Gastrocnemius medialis (tissue), 4 donors: ENCODE measurements at regions not wholly inside any gene's neighbourhood (a gene's known extent, or its start where the extent isn't known, plus 50 kb on each side); places are given as distances from the start of the nearest gene placed in this dataset.
"Not testable (repeated sequence)": the region's sequence is repeated elsewhere in the genome, so short reads cannot be mapped to it uniquely, and the experiment has no call there.

ENCODE experiments used
- ATAC-seq, 2 donors: fragments of 150-250 bp; one replicate each; pipeline ENCODE4 v1.9.1; 2016
- DNase-seq, 2 donors: peaks; one replicate each; pipeline ENCODE4 v3.0.0-alpha.2; 2019
- H3K27ac ChIP-seq, 4 donors: fragments of 200-600 bp; sonication (generic); 1 replicate in 1 of 4; 2 replicates in 3 of 4; pipeline ENCODE4 v1.5.1; 2016 to 2018; ENCODE audit warnings: mild to moderate bottlenecking in 2 of 4, moderate library complexity in 1 of 4
- H3K27me3 ChIP-seq, 3 donors: fragments of 200-600 bp; sonication (generic) in 2 of 3; 1 replicate in 1 of 3; 2 replicates in 2 of 3; pipeline versions ENCODE4 v1.5.1 to v1.6.0; 2016 to 2019; ENCODE audit warnings: mild to moderate bottlenecking in 1 of 3, moderate library complexity in 1 of 3
- H3K36me3 ChIP-seq, 2 donors: fragments of 200-600 bp; sonication (generic) in 1 of 2; one replicate each; pipeline ENCODE4 v1.5.1; 2017 to 2018
- H3K4me1 ChIP-seq, 2 donors: fragments of 200-600 bp; sonication (generic) in 1 of 2; one replicate each; pipeline ENCODE4 v1.5.1; 2016 to 2017; ENCODE audit warnings: mild to moderate bottlenecking in 2 of 2
- H3K4me3 ChIP-seq, 4 donors: fragments of 200-600 bp; sonication (generic) in 3 of 4; 1 replicate in 1 of 4; 2 replicates in 3 of 4; pipeline ENCODE4 v1.5.1; 2016 to 2019; ENCODE audit warnings: mild to moderate bottlenecking in 2 of 4
- H3K9me3 ChIP-seq, 3 donors: fragments of 200-600 bp; sonication (generic) in 2 of 3; 1 replicate in 1 of 3; 2 replicates in 2 of 3; pipeline ENCODE4 v1.5.1; 2016 to 2019
- POLR2A ChIP-seq, 2 donors: fragments of 450-650 bp; IDR thresholded peaks; one replicate each; pipeline ENCODE4 v1.6.1; 2017; ENCODE audit warnings: antibody characterized with exemption in 2 of 2, mild to moderate bottlenecking in 2 of 2, moderate library complexity in 2 of 2
- in situ Hi-C, 4 donors: fragments of 200-750 bp; cut with MboI; loops; one replicate each; pipeline versions ENCODE4 v1.15.0 to v1.8.0; 2017; ENCODE audit warnings: low sequenced_read_pairs in 4 of 4
- intact Hi-C: fragments of 100-400 bp; cut with DNase I; formaldehyde crosslinking; loops from one replicate; pipeline ENCODE4 v1.15.1; 2023; ENCODE audit warnings: low total_unique reads
- TF ChIP-seq, protein P1 (sequence below), 5 experiments: fragments of 450-650 bp in 3 of 5; fragments of 200-600 bp in 2 of 5; sonication (generic) in 2 of 5; IDR thresholded peaks in 4 of 5; conservative IDR thresholded peaks in 1 of 5; 1 replicate in 4 of 5; 2 replicates in 1 of 5; pipeline ENCODE4 v1.5.1; 2016 to 2019; ENCODE audit warnings: antibody characterized with exemption in 5 of 5, mild to moderate bottlenecking in 3 of 5, moderate library complexity in 3 of 5

DNA sequence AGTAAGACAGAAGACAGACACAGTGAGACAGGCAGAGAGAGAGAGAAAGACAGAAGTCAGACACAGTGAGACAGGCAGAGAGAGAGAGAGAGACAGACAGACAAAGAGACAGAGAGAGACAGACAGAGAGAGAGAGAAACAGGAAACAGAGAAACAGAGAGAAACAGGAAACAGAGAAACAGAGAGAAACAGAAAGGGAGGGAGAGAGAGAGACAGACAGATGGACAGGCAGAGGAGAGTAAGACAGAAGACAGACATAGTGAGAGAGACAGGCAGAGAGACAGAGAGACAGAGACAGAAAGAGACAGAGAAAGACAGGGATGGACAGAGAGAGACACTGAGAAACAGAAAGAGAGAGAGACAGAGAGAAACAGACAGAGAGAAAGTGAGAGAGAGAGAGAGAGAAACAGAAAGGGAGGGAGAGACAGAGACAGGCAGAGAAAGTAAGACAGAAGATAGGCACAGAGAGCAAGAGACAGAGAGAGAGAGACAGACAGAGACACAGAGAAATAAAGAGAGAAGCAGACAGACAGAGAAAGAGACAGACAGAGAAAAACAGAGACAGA lies 109.3 kb upstream of the ANKRD30BL start:
- Histone ChIP-seq H3K4me1 (peaks cover 3 to 7% of the 10 kb centered on the region in 2 donors), H3K4me3 (no peak overlapping the region), H3K27me3 (peaks cover 7 to 16% (median 16%) of the 10 kb centered on the region in 3 donors), H3K9me3 (no peaks in the 10 kb centered on the region), H3K36me3 (no peaks in the 10 kb centered on the region), H3K27ac (no peak overlapping the region)
- intact Hi-C loops, result no loop called here
- DNase-seq (no peak), ATAC-seq (no peak)
- in situ Hi-C loops, result no loop called here
- TF ChIP-seq, protein P1, sequence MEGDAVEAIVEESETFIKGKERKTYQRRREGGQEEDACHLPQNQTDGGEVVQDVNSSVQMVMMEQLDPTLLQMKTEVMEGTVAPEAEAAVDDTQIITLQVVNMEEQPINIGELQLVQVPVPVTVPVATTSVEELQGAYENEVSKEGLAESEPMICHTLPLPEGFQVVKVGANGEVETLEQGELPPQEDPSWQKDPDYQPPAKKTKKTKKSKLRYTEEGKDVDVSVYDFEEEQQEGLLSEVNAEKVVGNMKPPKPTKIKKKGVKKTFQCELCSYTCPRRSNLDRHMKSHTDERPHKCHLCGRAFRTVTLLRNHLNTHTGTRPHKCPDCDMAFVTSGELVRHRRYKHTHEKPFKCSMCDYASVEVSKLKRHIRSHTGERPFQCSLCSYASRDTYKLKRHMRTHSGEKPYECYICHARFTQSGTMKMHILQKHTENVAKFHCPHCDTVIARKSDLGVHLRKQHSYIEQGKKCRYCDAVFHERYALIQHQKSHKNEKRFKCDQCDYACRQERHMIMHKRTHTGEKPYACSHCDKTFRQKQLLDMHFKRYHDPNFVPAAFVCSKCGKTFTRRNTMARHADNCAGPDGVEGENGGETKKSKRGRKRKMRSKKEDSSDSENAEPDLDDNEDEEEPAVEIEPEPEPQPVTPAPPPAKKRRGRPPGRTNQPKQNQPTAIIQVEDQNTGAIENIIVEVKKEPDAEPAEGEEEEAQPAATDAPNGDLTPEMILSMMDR (IDR thresholded peaks at IDR 0.05 in 4 of 5, conservative IDR thresholded peaks at IDR 0.05 in 1 of 5), result no peak
- TF ChIP-seq POLR2A (IDR thresholded peaks at IDR 0.05), result no peak

DNA sequence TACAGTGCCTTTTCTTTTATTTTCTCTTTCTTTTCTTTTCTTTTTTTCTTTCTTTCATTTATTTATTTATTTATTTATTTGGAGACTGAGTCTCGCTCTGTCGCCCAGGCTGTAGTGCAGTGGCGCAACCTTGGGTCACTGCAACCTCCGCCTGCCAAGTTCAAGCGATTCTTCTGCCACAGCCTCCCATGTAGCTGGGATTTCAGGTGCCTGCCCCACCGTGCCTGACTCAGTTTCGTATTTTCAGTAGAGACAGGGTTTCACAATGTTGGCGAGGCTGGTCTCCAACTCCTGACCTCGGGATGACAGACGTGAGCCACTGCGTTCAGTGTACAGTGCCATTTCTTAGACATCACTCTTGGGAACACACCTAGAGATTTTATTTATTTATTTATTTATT lies 110.0 kb upstream of the ANKRD30BL start:
- H3K27ac ChIP-seq, ATAC-seq, H3K4me3 ChIP-seq, H3K36me3 ChIP-seq, H3K4me1 ChIP-seq, DNase-seq, intact Hi-C loops, H3K9me3 ChIP-seq, in situ Hi-C loops: not testable (repeated sequence)
- H3K27me3 ChIP-seq, result peaks cover 7 to 16% (median 16%) of the 10 kb centered on the region in 3 donors

DNA sequence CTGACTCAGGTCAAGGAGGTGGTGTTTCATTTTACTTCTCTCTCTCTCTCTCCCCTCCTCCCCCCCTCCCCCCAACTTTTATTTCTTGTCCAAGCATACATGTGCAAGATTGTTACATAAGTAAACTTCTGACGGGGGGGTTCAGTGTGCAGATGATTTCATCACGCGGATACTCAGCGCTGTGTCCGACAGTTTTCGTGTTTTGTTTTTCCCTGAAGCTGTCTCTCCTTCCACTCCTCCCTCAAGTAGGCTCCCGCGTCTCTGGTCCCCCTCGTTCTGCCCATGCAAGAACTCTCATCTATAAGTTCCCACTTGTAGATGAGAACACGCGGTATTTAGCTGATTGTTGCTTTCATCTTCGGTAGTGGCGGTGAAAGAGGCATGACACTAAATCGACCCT lies 111.0 kb upstream of the ANKRD30BL start:
- DNase-seq (no peak), ATAC-seq (no peak)
- H3K27me3 ChIP-seq, result peaks cover 7 to 10% (median 8%) of the 10 kb centered on the region in 3 donors
- intact Hi-C loops, result no loop called here
- H3K27ac ChIP-seq, result no peak overlapping the region
- TF ChIP-seq POLR2A (IDR thresholded peaks at IDR 0.05), result no peak
- TF ChIP-seq, protein P1 (IDR thresholded peaks at IDR 0.05 in 4 of 5, conservative IDR thresholded peaks at IDR 0.05 in 1 of 5), result no peak
- H3K9me3 ChIP-seq, result no peaks in the 10 kb centered on the region
- no peak overlapping the region for H3K4me3 ChIP-seq
- peaks cover 0 to 2% of the 10 kb centered on the region in 2 donors for H3K4me1 ChIP-seq
- in situ Hi-C loops, result no loop called here
- H3K36me3 ChIP-seq, result no peaks in the 10 kb centered on the region

DNA sequence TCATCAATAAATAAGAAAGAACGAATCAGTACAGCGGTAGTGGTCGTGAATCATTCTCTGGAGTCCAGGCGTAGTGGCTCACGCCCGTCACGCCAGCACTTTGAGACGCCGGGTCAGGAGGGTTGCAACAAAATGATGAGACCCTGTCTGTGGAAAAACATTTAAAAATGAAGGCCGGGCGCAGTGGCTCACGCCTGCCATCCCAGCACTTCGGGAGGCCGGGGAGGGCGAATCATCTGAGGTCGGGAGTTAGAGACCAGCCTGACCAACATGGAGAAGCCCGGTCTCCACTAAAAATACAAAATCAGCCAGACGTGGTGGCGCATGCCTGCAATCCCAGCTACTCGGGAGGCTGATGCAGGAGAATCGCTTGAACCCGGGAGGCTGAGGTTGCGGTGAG lies 111.8 kb upstream of the ANKRD30BL start:
- H3K4me3 ChIP-seq, ATAC-seq, H3K36me3 ChIP-seq, H3K27ac ChIP-seq, intact Hi-C loops, H3K9me3 ChIP-seq, DNase-seq, H3K4me1 ChIP-seq, in situ Hi-C loops: not testable (repeated sequence)
- H3K27me3 ChIP-seq, result peaks cover 7 to 10% (median 8%) of the 10 kb centered on the region in 3 donors

DNA sequence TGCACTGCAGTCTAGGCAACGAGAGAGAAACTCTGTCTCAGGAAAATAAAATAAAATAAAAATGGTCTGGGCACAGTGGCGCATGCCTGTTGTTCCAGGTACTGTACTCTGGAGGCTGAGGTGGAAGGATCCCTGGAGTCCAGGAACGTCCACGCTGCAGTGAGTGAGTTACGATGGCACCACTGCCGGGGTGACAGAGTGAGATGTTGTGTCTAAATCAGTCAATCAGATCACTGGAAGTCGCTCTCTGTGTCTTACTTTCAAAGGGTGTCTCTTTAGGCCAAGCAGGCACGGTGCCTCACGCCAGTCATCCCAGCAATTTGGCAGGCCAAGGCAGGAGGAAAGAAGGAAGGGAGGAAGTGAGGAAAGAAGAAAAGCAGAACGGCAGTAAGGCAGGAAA lies 112.2 kb upstream of the ANKRD30BL start:
- Histone ChIP-seq H3K27ac (no peak overlapping the region), H3K36me3 (no peaks in the 10 kb centered on the region), H3K4me1 (no peaks in the 10 kb centered on the region), H3K9me3 (no peaks in the 10 kb centered on the region), H3K27me3 (peaks cover 3 to 6% (median 4%) of the 10 kb centered on the region in 3 donors), H3K4me3 (no peak overlapping the region)
- in situ Hi-C loops, result no loop called here
- intact Hi-C loops, result no loop called here
- DNase-seq, result no peak
- TF ChIP-seq, protein P1 (IDR thresholded peaks at IDR 0.05 in 4 of 5, conservative IDR thresholded peaks at IDR 0.05 in 1 of 5), result no peak
- no peak for TF ChIP-seq POLR2A (IDR thresholded peaks at IDR 0.05)
- ATAC-seq, result no peak

DNA sequence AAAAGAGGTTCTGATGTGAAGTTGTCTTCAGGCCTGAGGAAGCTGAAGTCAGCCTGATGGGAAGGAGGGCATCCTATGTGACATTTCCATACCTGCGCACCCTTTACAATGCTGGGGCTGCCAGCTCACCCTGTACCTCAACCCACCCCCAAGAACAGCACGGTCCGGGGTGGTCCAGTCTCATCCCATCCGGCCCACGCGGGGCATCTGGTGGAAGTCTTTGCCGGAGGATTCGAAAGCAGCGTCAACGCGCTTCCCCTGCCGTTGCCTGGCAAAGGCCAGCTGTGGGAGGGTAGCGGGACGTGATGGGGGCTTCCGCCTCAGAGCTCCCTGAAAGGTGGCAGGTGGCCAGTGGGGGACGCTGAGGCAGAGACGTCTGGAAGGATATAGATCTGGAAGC lies 113.6 kb upstream of the ANKRD30BL start:
- H3K27ac ChIP-seq, result no peak overlapping the region
- in situ Hi-C loops (no loop called here), intact Hi-C loops (no loop called here)

More for the DNA sequence above, 113.6 kb upstream of the ANKRD30BL start:
- no peaks in the 10 kb centered on the region for H3K9me3 ChIP-seq
- no peak overlapping the region for H3K4me3 ChIP-seq
- H3K36me3 ChIP-seq, result no peaks in the 10 kb centered on the region
- ATAC-seq (no peak), DNase-seq (no peak)
- no peaks in the 10 kb centered on the region for H3K27me3 ChIP-seq
- TF ChIP-seq, protein P1 (IDR thresholded peaks at IDR 0.05 in 4 of 5, conservative IDR thresholded peaks at IDR 0.05 in 1 of 5), result no peak
- no peak for TF ChIP-seq POLR2A (IDR thresholded peaks at IDR 0.05)
- no peaks in the 10 kb centered on the region for H3K4me1 ChIP-seq
